HCT116 (cell line): ENCODE measurements at regions not wholly inside any gene's neighbourhood (a gene's known extent, or its start where the extent isn't known, plus 50 kb on each side); places are given as distances from the start of the nearest gene placed in this dataset.

Experiments used
- ATAC-seq: fragments of 200-7000 bp; cut with Tn5 transposase; 2 replicates; pipeline ENCODE4 v1.9.1; 2020; ENCODE audit warnings: mild to moderate bottlenecking, moderate library complexity
- BruUV-seq: library from RNA; stranded (reverse); fragments of 400-500 nt; replicated peaks from 2 replicates; lab custom pipeline; 2021; lab: Mats Ljungman, UMichigan
- CTCF ChIA-PET: fragments of 300-600 bp; sonication (Branson Sonifier 250); formaldehyde crosslinking; loops from one replicate; lab custom pipeline; 2021; ENCODE audit warnings: antibody characterized with exemption; lab: Charles Lee
- POLR2A ChIA-PET: fragments of 300-600, 350-600 bp; sonication (Branson Sonifier 250); formaldehyde crosslinking; loops from one replicate; lab custom pipeline; 2021; ENCODE audit warnings: antibody characterized with exemption; lab: Charles Lee
- RAD21 ChIA-PET, 2 experiments: fragments of 300-600 bp; sonication (Branson Sonifier 250); formaldehyde crosslinking; loops; one replicate each; lab custom pipeline; 2023; ENCODE audit warnings: low total read pairs in 2 of 2; ENCODE audit not compliant: uncharacterized antibody in 2 of 2, unreplicated experiment in 2 of 2, low non-redundant PET in 1 of 2; lab: Charles Lee
- DNase-seq: peaks from one replicate; pipeline ENCODE4 v3.0.0-alpha.2; 2010; ENCODE audit warnings: low read depth, low spot score
- H2AFZ ChIP-seq: fragments of 200-600 bp; shearing (Covaris generic), sonication (generic); 2 replicates; pipeline ENCODE4 v1.6.1; 2017; ENCODE audit warnings: low read depth, mixed run types, mixed read lengths, antibody characterized with exemption, low read length; ENCODE audit not compliant: poor library complexity, severe bottlenecking
- H3K27ac ChIP-seq: 2 replicates; pipeline ENCODE4 v1.5.1; 2012; ENCODE audit warnings: low read depth, low read length
- H3K27me3 ChIP-seq: fragments of 200-600 bp; sonication (generic); 2 replicates; pipeline ENCODE4 v1.6.1; 2016; ENCODE audit warnings: mixed run types, low read length, mixed read lengths; ENCODE audit not compliant: insufficient read depth
- H3K36me3 ChIP-seq, 2 experiments: fragments of 200-500 bp in 1 of 2; fragments of 200-600 bp in 1 of 2; sonication (Bioruptor generic) in 1 of 2; sonication (generic) in 1 of 2; 2 replicates each; pipeline versions ENCODE4 v1.5.1 to v1.6.1; 2014 to 2016; ENCODE audit warnings: low read length in 2 of 2, inconsistent platforms in 1 of 2, mixed read lengths in 1 of 2, mixed run types in 1 of 2; ENCODE audit not compliant: insufficient read depth in 2 of 2, control insufficient read depth in 1 of 2
- H3K4me1 ChIP-seq, 2 experiments: fragments of 200-600 bp in 1 of 2; sonication (generic) in 1 of 2; 2 replicates each; pipeline versions ENCODE4 v1.5.1 to v1.6.1; 2012 to 2017; ENCODE audit warnings: low read length in 2 of 2, inconsistent platforms in 1 of 2, mild to moderate bottlenecking in 1 of 2, mixed read lengths in 1 of 2, mixed run types in 1 of 2, moderate library complexity in 1 of 2; ENCODE audit not compliant: insufficient read depth in 2 of 2, control insufficient read depth in 1 of 2
- H3K4me2 ChIP-seq: fragments of 200-600 bp; sonication (generic); 2 replicates; pipeline ENCODE4 v1.6.1; 2017; ENCODE audit warnings: mixed run types, low read length, mixed read lengths
- H3K4me3 ChIP-seq, 2 experiments: fragments of 200-600 bp in 1 of 2; sonication (generic) in 1 of 2; replicated peaks in 1 of 2; 2 replicates each; pipeline ENCODE4 v1.5.1; 2011 to 2016; ENCODE audit warnings: low read length in 2 of 2, control low read depth in 1 of 2, low read depth in 1 of 2, mild to moderate bottlenecking in 1 of 2, mixed read lengths in 1 of 2, mixed run types in 1 of 2
- H3K79me2 ChIP-seq: fragments of 200-600 bp; sonication (generic); 2 replicates; pipeline ENCODE4 v1.6.1; 2017; ENCODE audit warnings: mild to moderate bottlenecking, mixed run types, low read length, moderate library complexity, mixed read lengths; ENCODE audit not compliant: insufficient read depth
- H3K9ac ChIP-seq: fragments of 200-600 bp; sonication (generic); 2 replicates; pipeline ENCODE4 v1.6.1; 2016; ENCODE audit warnings: low read length, mixed read lengths
- H3K9me2 ChIP-seq: fragments of 200-600 bp; sonication (generic), shearing (Covaris generic); 2 replicates; pipeline ENCODE4 v1.6.1; 2017; ENCODE audit warnings: mixed run types, mild to moderate bottlenecking, moderate library complexity; ENCODE audit not compliant: insufficient read depth
- H3K9me3 ChIP-seq, 2 experiments: fragments of 200-500 bp in 1 of 2; fragments of 200-600 bp in 1 of 2; sonication (Bioruptor generic) in 1 of 2; sonication (generic) in 1 of 2; 2 replicates each; pipeline ENCODE4 v1.6.1; 2014 to 2017; ENCODE audit warnings: low read length in 2 of 2, mixed read lengths in 2 of 2, inconsistent platforms in 1 of 2, low read depth in 1 of 2, mild to moderate bottlenecking in 1 of 2, mixed run types in 1 of 2, moderate library complexity in 1 of 2; ENCODE audit not compliant: control insufficient read depth in 1 of 2, insufficient read depth in 1 of 2
- H4K20me1 ChIP-seq: fragments of 200-600 bp; sonication (generic), shearing (Covaris generic); 2 replicates; pipeline ENCODE4 v1.6.1; 2017; ENCODE audit warnings: mixed run types, mild to moderate bottlenecking, moderate library complexity; ENCODE audit not compliant: insufficient read depth
- ATF3 ChIP-seq: IDR thresholded peaks from 2 replicates; pipeline ENCODE4 v1.6.1; 2012
- CBX3 ChIP-seq: IDR thresholded peaks from 2 replicates; pipeline ENCODE4 v1.6.1; 2012; ENCODE audit warnings: low read depth
- CEBPB ChIP-seq: IDR thresholded peaks from 2 replicates; pipeline ENCODE4 v1.6.1; 2012; ENCODE audit warnings: low read depth
- CTCF ChIP-seq, 3 experiments: fragments of 200-600 bp in 1 of 3; sonication (generic) in 1 of 3; IDR thresholded peaks in 2 of 3; conservative IDR thresholded peaks in 1 of 3; 2 replicates each; pipeline ENCODE4 v1.5.1; 2012 to 2017; ENCODE audit warnings: low read depth in 2 of 3, low read length in 2 of 3, antibody characterized with exemption in 1 of 3, borderline replicate concordance in 1 of 3, control low read depth in 1 of 3, mild to moderate bottlenecking in 1 of 3, mixed read lengths in 1 of 3, mixed run types in 1 of 3, moderate library complexity in 1 of 3; ENCODE audit not compliant: insufficient read depth in 1 of 3
- EGR1 ChIP-seq: IDR thresholded peaks from 2 replicates; pipeline ENCODE4 v1.6.1; 2012; ENCODE audit warnings: low read depth
- EZH2 ChIP-seq: fragments of 200-600 bp; sonication (generic); IDR thresholded peaks from 2 replicates; pipeline ENCODE4 v1.6.1; 2017; ENCODE audit warnings: antibody characterized with exemption, mixed run types
- EZH2phosphoT487 ChIP-seq: fragments of 200-600 bp; IDR thresholded peaks from 2 replicates; pipeline ENCODE4 v1.6.1; 2018; ENCODE audit warnings: antibody characterized with exemption, borderline replicate concordance
- FOSL1 ChIP-seq: IDR thresholded peaks from 2 replicates; pipeline ENCODE4 v1.6.1; 2012; ENCODE audit warnings: low read depth
- JUND ChIP-seq: IDR thresholded peaks from 2 replicates; pipeline ENCODE4 v1.6.1; 2012
- POLR2A ChIP-seq: IDR thresholded peaks from 2 replicates; pipeline ENCODE4 v1.7.0; 2011; ENCODE audit warnings: borderline replicate concordance; ENCODE audit not compliant: insufficient read depth, insufficient read length; ENCODE audit errors: extremely low read depth
- POLR2AphosphoS5 ChIP-seq: IDR thresholded peaks from 2 replicates; pipeline ENCODE4 v1.6.1; 2011; ENCODE audit warnings: mild to moderate bottlenecking, low read depth, low read length, moderate library complexity
- REST ChIP-seq: IDR thresholded peaks from 2 replicates; pipeline ENCODE4 v1.6.1; 2012; ENCODE audit warnings: low read depth
- SIN3A ChIP-seq: IDR thresholded peaks from 2 replicates; pipeline ENCODE4 v1.6.1; 2012; ENCODE audit warnings: low read depth
- SP1 ChIP-seq: IDR thresholded peaks from 2 replicates; pipeline ENCODE4 v1.6.1; 2012; ENCODE audit warnings: low read depth
- TCF7L2 ChIP-seq: IDR thresholded peaks from 2 replicates; pipeline ENCODE4 v1.7.0; 2011; ENCODE audit warnings: borderline replicate concordance, inconsistent platforms; ENCODE audit not compliant: insufficient read depth, insufficient read length; ENCODE audit errors: extremely low read depth
- YY1 ChIP-seq: IDR thresholded peaks from 2 replicates; pipeline ENCODE4 v1.6.1; 2011; ENCODE audit warnings: low read length, low read depth, moderate library complexity, mild to moderate bottlenecking; ENCODE audit not compliant: insufficient replicate concordance; ENCODE audit errors: extremely low read depth
- ZFX ChIP-seq: fragments of 450-650 bp; IDR thresholded peaks from 2 replicates; pipeline ENCODE4 v1.6.1; 2017
- intact Hi-C: fragments of 100-400 bp; cut with micrococcal nuclease; formaldehyde crosslinking; loops from 2 replicates; pipeline ENCODE4 v1.10.0; 2022
- TF ChIP-seq, protein P1 (sequence below): IDR thresholded peaks from 2 replicates; pipeline ENCODE4 v1.6.1; 2012
- TF ChIP-seq, protein P2 (sequence below): IDR thresholded peaks from 2 replicates; pipeline ENCODE4 v1.6.1; 2011; ENCODE audit warnings: mild to moderate bottlenecking, low read length, moderate library complexity; ENCODE audit not compliant: insufficient replicate concordance; ENCODE audit errors: extremely low read depth

DNA sequence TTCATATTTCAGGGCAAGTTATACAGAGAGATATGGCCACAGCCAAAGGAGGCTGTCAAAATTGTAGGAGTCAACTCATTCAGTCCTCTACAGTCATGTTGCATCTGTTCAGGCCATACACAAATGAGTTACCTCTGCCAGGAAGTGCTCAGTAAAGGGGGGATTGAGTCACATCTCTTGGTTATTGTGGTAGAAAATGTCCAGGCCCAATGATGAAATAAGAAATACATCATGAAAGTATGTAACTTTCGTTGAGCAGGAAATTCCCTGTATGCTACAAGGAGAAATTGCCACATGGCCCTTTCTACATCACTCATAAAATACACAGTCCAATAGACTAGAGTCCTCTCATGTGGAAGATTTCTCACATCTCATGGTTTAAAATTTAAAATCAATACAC is 103.9 kb upstream of the COL3A1 start:
- no peaks in the 10 kb centered on the region for H3K27me3 ChIP-seq
- no peaks in the 10 kb centered on the region for H3K79me2 ChIP-seq
- no peaks in the 10 kb centered on the region for H3K36me3 ChIP-seq
- ChIA-PET RAD21 (no interaction called here), CTCF (no interaction called here), POLR2A (no interaction called here)
- no peak overlapping the region for H3K4me2 ChIP-seq
- intact Hi-C loops: no loop called here
- no peak overlapping the region for H2AFZ ChIP-seq
- no peak overlapping the region for H3K27ac ChIP-seq
- H3K9ac ChIP-seq: no peak overlapping the region
- H4K20me1 ChIP-seq: no peaks in the 10 kb centered on the region
- peaks cover 0 to 4% of the 10 kb centered on the region in 2 experiments; a peak in 2 of 4 replicates for H3K4me1 ChIP-seq
- no peaks in the 10 kb centered on the region for H3K9me2 ChIP-seq
- BruUV-seq: no TSS peak
- peaks cover 4 to 5% of the 10 kb centered on the region in 2 experiments; a peak in 2 of 4 replicates for H3K9me3 ChIP-seq
- ATAC-seq: no peak
- DNase-seq: no peak
- TF ChIP-seq CBX3 (no peak), POLR2A (no peak), FOSL1 (no peak), CEBPB (no peak), SP1 (no peak), EGR1 (no peak), SIN3A (no peak), TCF7L2 (no peak), POLR2AphosphoS5 (no peak), ZFX (no peak), EZH2 (no peak), JUND (no peak), EZH2phosphoT487 (no peak), ATF3 (no peak), CTCF (IDR thresholded peaks at IDR 0.05 in 2 of 3, conservative IDR thresholded peaks at IDR 0.05 in 1 of 3; ENCODE audit: borderline replicate concordance in 1 of 3, insufficient read depth in 1 of 3, low read depth in 2 of 3, low read length in 2 of 3) (no peak), REST (no peak), YY1 (no peak)
- TF ChIP-seq, protein P1, sequence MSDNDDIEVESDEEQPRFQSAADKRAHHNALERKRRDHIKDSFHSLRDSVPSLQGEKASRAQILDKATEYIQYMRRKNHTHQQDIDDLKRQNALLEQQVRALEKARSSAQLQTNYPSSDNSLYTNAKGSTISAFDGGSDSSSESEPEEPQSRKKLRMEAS: no peak
- TF ChIP-seq, protein P2, sequence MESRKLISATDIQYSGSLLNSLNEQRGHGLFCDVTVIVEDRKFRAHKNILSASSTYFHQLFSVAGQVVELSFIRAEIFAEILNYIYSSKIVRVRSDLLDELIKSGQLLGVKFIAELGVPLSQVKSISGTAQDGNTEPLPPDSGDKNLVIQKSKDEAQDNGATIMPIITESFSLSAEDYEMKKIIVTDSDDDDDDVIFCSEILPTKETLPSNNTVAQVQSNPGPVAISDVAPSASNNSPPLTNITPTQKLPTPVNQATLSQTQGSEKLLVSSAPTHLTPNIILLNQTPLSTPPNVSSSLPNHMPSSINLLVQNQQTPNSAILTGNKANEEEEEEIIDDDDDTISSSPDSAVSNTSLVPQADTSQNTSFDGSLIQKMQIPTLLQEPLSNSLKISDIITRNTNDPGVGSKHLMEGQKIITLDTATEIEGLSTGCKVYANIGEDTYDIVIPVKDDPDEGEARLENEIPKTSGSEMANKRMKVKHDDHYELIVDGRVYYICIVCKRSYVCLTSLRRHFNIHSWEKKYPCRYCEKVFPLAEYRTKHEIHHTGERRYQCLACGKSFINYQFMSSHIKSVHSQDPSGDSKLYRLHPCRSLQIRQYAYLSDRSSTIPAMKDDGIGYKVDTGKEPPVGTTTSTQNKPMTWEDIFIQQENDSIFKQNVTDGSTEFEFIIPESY: no peak
- no peak overlapping the region for H3K4me3 ChIP-seq
